ENCODE measurements at regions not wholly inside any gene's neighbourhood (a gene's known extent, or its start where the extent isn't known, plus 50 kb on each side); places are given as distances from the start of the nearest gene placed in this dataset.

- Histone ChIP-seq H3K9me3 (no peaks in the 10 kb centered on the region), H3K4me1 (ENCODE audit: control insufficient read depth in 1 of 2, insufficient read depth in 2 of 2, low read depth in 1 of 2, low read length in 1 of 2) (no peaks in the 10 kb centered on the region), H4K20me1 (ENCODE audit: insufficient read depth) (no peaks in the 10 kb centered on the region), H3K36me3 (replicated peaks in 1 of 2; ENCODE audit: control insufficient read depth in 1 of 2, insufficient read depth in 2 of 2, low read length in 1 of 2) (no peaks in the 10 kb centered on the region), H3F3A (replicated peaks; ENCODE audit: insufficient read depth) (no peaks in the 10 kb centered on the region), H3K9me2 (no peaks in the 10 kb centered on the region), H3K27ac (ENCODE audit: low read depth in 2 of 2, low read length in 1 of 2) (no peak overlapping the region), H3K27me3 (ENCODE audit: insufficient read depth) (no peaks in the 10 kb centered on the region), H3K79me2 (ENCODE audit: insufficient read depth) (no peaks in the 10 kb centered on the region), H3K4me3 (ENCODE audit: low read depth in 2 of 2, low read length in 1 of 2) (no peak overlapping the region), H2AFZ (ENCODE audit: low read depth) (no peak overlapping the region), H3K9ac (no peak overlapping the region), H3K4me2 (no peak overlapping the region)
- no peak for TF ChIP-seq USF2 (IDR thresholded peaks at IDR 0.05; ENCODE audit: borderline replicate concordance, low read depth, low read length)
- TF ChIP-seq GABPA (IDR thresholded peaks at IDR 0.05; ENCODE audit: low read depth) = no peak
- TF ChIP-seq JUND (IDR thresholded peaks at IDR 0.05) = no peak
- TF ChIP-seq, protein P1, sequence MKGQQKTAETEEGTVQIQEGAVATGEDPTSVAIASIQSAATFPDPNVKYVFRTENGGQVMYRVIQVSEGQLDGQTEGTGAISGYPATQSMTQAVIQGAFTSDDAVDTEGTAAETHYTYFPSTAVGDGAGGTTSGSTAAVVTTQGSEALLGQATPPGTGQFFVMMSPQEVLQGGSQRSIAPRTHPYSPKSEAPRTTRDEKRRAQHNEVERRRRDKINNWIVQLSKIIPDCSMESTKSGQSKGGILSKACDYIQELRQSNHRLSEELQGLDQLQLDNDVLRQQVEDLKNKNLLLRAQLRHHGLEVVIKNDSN (IDR thresholded peaks at IDR 0.05; ENCODE audit: borderline replicate concordance, low read depth) = no peak
- TF ChIP-seq, protein P2, sequence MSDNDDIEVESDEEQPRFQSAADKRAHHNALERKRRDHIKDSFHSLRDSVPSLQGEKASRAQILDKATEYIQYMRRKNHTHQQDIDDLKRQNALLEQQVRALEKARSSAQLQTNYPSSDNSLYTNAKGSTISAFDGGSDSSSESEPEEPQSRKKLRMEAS (IDR thresholded peaks at IDR 0.05; ENCODE audit: low read depth) = no peak
- TF ChIP-seq, protein P3, sequence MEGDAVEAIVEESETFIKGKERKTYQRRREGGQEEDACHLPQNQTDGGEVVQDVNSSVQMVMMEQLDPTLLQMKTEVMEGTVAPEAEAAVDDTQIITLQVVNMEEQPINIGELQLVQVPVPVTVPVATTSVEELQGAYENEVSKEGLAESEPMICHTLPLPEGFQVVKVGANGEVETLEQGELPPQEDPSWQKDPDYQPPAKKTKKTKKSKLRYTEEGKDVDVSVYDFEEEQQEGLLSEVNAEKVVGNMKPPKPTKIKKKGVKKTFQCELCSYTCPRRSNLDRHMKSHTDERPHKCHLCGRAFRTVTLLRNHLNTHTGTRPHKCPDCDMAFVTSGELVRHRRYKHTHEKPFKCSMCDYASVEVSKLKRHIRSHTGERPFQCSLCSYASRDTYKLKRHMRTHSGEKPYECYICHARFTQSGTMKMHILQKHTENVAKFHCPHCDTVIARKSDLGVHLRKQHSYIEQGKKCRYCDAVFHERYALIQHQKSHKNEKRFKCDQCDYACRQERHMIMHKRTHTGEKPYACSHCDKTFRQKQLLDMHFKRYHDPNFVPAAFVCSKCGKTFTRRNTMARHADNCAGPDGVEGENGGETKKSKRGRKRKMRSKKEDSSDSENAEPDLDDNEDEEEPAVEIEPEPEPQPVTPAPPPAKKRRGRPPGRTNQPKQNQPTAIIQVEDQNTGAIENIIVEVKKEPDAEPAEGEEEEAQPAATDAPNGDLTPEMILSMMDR (IDR thresholded peaks at IDR 0.05) = no peak
- TF ChIP-seq POLR2AphosphoS5 (IDR thresholded peaks at IDR 0.05; ENCODE audit: low read depth, low read length) = no peak
- no peak for TF ChIP-seq CHD2 (IDR thresholded peaks at IDR 0.05; ENCODE audit: low read length, partially characterized antibody)
- 37% methylated on average over 13 of the region's 13 CpGs for WGBS (ENCODE audit: low lambda C conversion rate)
- POLR2A ChIA-PET = no interaction called here
- no peak for DNase-seq
- CTCF ChIA-PET = no interaction called here
Observed at GRCh38 chr1:11407301-11407994, 71.5 kb upstream of the DISP3 start.

- Histone ChIP-seq H3K79me2 (ENCODE audit: insufficient read depth) (no peaks in the 10 kb centered on the region), H2AFZ (ENCODE audit: low read depth) (no peak overlapping the region), H3K4me1 (ENCODE audit: control insufficient read depth in 1 of 2, insufficient read depth in 2 of 2, low read depth in 1 of 2, low read length in 1 of 2) (peaks cover 0 to 2% of the 10 kb centered on the region in 2 experiments; a peak in 1 of 4 replicates), H4K20me1 (ENCODE audit: insufficient read depth) (no peaks in the 10 kb centered on the region), H3K4me2 (no peak overlapping the region), H3K4me3 (ENCODE audit: low read depth in 2 of 2, low read length in 1 of 2) (no peak overlapping the region), H3K9me3 (no peaks in the 10 kb centered on the region), H3F3A (replicated peaks; ENCODE audit: insufficient read depth) (no peaks in the 10 kb centered on the region), H3K27ac (ENCODE audit: low read depth in 2 of 2, low read length in 1 of 2) (no peak overlapping the region), H3K36me3 (replicated peaks in 1 of 2; ENCODE audit: control insufficient read depth in 1 of 2, insufficient read depth in 2 of 2, low read length in 1 of 2) (no peaks in the 10 kb centered on the region), H3K9me2 (no peaks in the 10 kb centered on the region), H3K9ac (no peak overlapping the region), H3K27me3 (ENCODE audit: insufficient read depth) (no peaks in the 10 kb centered on the region)
- 40% methylated on average over 3 of the region's 3 CpGs for WGBS (ENCODE audit: low lambda C conversion rate)
- no peak for DNase-seq
- ChIA-PET POLR2A (no interaction called here), CTCF (no interaction called here)
- TF ChIP-seq FOXM1 (IDR thresholded peaks at IDR 0.05; ENCODE audit: low read depth) = no peak
- TF ChIP-seq, protein P4, sequence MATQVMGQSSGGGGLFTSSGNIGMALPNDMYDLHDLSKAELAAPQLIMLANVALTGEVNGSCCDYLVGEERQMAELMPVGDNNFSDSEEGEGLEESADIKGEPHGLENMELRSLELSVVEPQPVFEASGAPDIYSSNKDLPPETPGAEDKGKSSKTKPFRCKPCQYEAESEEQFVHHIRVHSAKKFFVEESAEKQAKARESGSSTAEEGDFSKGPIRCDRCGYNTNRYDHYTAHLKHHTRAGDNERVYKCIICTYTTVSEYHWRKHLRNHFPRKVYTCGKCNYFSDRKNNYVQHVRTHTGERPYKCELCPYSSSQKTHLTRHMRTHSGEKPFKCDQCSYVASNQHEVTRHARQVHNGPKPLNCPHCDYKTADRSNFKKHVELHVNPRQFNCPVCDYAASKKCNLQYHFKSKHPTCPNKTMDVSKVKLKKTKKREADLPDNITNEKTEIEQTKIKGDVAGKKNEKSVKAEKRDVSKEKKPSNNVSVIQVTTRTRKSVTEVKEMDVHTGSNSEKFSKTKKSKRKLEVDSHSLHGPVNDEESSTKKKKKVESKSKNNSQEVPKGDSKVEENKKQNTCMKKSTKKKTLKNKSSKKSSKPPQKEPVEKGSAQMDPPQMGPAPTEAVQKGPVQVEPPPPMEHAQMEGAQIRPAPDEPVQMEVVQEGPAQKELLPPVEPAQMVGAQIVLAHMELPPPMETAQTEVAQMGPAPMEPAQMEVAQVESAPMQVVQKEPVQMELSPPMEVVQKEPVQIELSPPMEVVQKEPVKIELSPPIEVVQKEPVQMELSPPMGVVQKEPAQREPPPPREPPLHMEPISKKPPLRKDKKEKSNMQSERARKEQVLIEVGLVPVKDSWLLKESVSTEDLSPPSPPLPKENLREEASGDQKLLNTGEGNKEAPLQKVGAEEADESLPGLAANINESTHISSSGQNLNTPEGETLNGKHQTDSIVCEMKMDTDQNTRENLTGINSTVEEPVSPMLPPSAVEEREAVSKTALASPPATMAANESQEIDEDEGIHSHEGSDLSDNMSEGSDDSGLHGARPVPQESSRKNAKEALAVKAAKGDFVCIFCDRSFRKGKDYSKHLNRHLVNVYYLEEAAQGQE (IDR thresholded peaks at IDR 0.05; ENCODE audit: low read depth, low read length) = no peak
- no peak for TF ChIP-seq GATA2 (CRISPR knock-in tag; IDR thresholded peaks at IDR 0.05)
- no peak for TF ChIP-seq RFX5 (IDR thresholded peaks at IDR 0.05; ENCODE audit: low read length)
- TF ChIP-seq EZH2phosphoT487 (IDR thresholded peaks at IDR 0.05; ENCODE audit: borderline replicate concordance, low read depth) = no peak
- TF ChIP-seq SIN3A (IDR thresholded peaks at IDR 0.05; ENCODE audit: borderline replicate concordance, low read depth, low read length) = no peak
- TF ChIP-seq GABPA (IDR thresholded peaks at IDR 0.05; ENCODE audit: low read depth) = no peak
- no peak for TF ChIP-seq FOSL2 (IDR thresholded peaks at IDR 0.05; ENCODE audit: borderline replicate concordance, low read depth)
- TF ChIP-seq, protein P5, sequence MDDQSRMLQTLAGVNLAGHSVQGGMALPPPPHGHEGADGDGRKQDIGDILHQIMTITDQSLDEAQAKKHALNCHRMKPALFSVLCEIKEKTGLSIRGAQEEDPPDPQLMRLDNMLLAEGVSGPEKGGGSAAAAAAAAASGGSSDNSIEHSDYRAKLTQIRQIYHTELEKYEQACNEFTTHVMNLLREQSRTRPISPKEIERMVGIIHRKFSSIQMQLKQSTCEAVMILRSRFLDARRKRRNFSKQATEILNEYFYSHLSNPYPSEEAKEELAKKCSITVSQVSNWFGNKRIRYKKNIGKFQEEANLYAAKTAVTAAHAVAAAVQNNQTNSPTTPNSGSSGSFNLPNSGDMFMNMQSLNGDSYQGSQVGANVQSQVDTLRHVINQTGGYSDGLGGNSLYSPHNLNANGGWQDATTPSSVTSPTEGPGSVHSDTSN (IDR thresholded peaks at IDR 0.05) = no peak
- TF ChIP-seq, protein P2 (IDR thresholded peaks at IDR 0.05; ENCODE audit: low read depth) = no peak
- no peak for TF ChIP-seq FOXJ3 (CRISPR knock-in tag; IDR thresholded peaks at IDR 0.05)
- TF ChIP-seq SMC3 (IDR thresholded peaks at IDR 0.05; ENCODE audit: low read depth, low read length) = no peak
Observed at GRCh38 chr1:11412141-11412540, 66.8 kb upstream of the DISP3 start.
